HCT116 (cell line): ENCODE measurements at regions not wholly inside any gene's neighbourhood (a gene's known extent, or its start where the extent isn't known, plus 50 kb on each side); places are given as distances from the start of the nearest gene placed in this dataset.

Experiments used
- ATAC-seq: fragments of 200-7000 bp; cut with Tn5 transposase; 2 replicates; pipeline ENCODE4 v1.9.1; 2020; ENCODE audit warnings: mild to moderate bottlenecking, moderate library complexity
- BruUV-seq: library from RNA; stranded (reverse); fragments of 400-500 nt; replicated peaks from 2 replicates; lab custom pipeline; 2021; lab: Mats Ljungman, UMichigan
- CTCF ChIA-PET: fragments of 300-600 bp; sonication (Branson Sonifier 250); formaldehyde crosslinking; loops from one replicate; lab custom pipeline; 2021; ENCODE audit warnings: antibody characterized with exemption; lab: Charles Lee
- POLR2A ChIA-PET: fragments of 300-600, 350-600 bp; sonication (Branson Sonifier 250); formaldehyde crosslinking; loops from one replicate; lab custom pipeline; 2021; ENCODE audit warnings: antibody characterized with exemption; lab: Charles Lee
- RAD21 ChIA-PET, 2 experiments: fragments of 300-600 bp; sonication (Branson Sonifier 250); formaldehyde crosslinking; loops; one replicate each; lab custom pipeline; 2023; ENCODE audit warnings: low total read pairs in 2 of 2; ENCODE audit not compliant: uncharacterized antibody in 2 of 2, unreplicated experiment in 2 of 2, low non-redundant PET in 1 of 2; lab: Charles Lee
- DNase-seq: peaks from one replicate; pipeline ENCODE4 v3.0.0-alpha.2; 2010; ENCODE audit warnings: low read depth, low spot score
- H2AFZ ChIP-seq: fragments of 200-600 bp; shearing (Covaris generic), sonication (generic); 2 replicates; pipeline ENCODE4 v1.6.1; 2017; ENCODE audit warnings: low read depth, mixed run types, mixed read lengths, antibody characterized with exemption, low read length; ENCODE audit not compliant: poor library complexity, severe bottlenecking
- H3K27ac ChIP-seq: 2 replicates; pipeline ENCODE4 v1.5.1; 2012; ENCODE audit warnings: low read depth, low read length
- H3K27me3 ChIP-seq: fragments of 200-600 bp; sonication (generic); 2 replicates; pipeline ENCODE4 v1.6.1; 2016; ENCODE audit warnings: mixed run types, low read length, mixed read lengths; ENCODE audit not compliant: insufficient read depth
- H3K36me3 ChIP-seq, 2 experiments: fragments of 200-500 bp in 1 of 2; fragments of 200-600 bp in 1 of 2; sonication (Bioruptor generic) in 1 of 2; sonication (generic) in 1 of 2; 2 replicates each; pipeline versions ENCODE4 v1.5.1 to v1.6.1; 2014 to 2016; ENCODE audit warnings: low read length in 2 of 2, inconsistent platforms in 1 of 2, mixed read lengths in 1 of 2, mixed run types in 1 of 2; ENCODE audit not compliant: insufficient read depth in 2 of 2, control insufficient read depth in 1 of 2
- H3K4me1 ChIP-seq, 2 experiments: fragments of 200-600 bp in 1 of 2; sonication (generic) in 1 of 2; 2 replicates each; pipeline versions ENCODE4 v1.5.1 to v1.6.1; 2012 to 2017; ENCODE audit warnings: low read length in 2 of 2, inconsistent platforms in 1 of 2, mild to moderate bottlenecking in 1 of 2, mixed read lengths in 1 of 2, mixed run types in 1 of 2, moderate library complexity in 1 of 2; ENCODE audit not compliant: insufficient read depth in 2 of 2, control insufficient read depth in 1 of 2
- H3K4me2 ChIP-seq: fragments of 200-600 bp; sonication (generic); 2 replicates; pipeline ENCODE4 v1.6.1; 2017; ENCODE audit warnings: mixed run types, low read length, mixed read lengths
- H3K4me3 ChIP-seq, 2 experiments: fragments of 200-600 bp in 1 of 2; sonication (generic) in 1 of 2; replicated peaks in 1 of 2; 2 replicates each; pipeline ENCODE4 v1.5.1; 2011 to 2016; ENCODE audit warnings: low read length in 2 of 2, control low read depth in 1 of 2, low read depth in 1 of 2, mild to moderate bottlenecking in 1 of 2, mixed read lengths in 1 of 2, mixed run types in 1 of 2
- H3K79me2 ChIP-seq: fragments of 200-600 bp; sonication (generic); 2 replicates; pipeline ENCODE4 v1.6.1; 2017; ENCODE audit warnings: mild to moderate bottlenecking, mixed run types, low read length, moderate library complexity, mixed read lengths; ENCODE audit not compliant: insufficient read depth
- H3K9ac ChIP-seq: fragments of 200-600 bp; sonication (generic); 2 replicates; pipeline ENCODE4 v1.6.1; 2016; ENCODE audit warnings: low read length, mixed read lengths
- H3K9me2 ChIP-seq: fragments of 200-600 bp; sonication (generic), shearing (Covaris generic); 2 replicates; pipeline ENCODE4 v1.6.1; 2017; ENCODE audit warnings: mixed run types, mild to moderate bottlenecking, moderate library complexity; ENCODE audit not compliant: insufficient read depth
- H3K9me3 ChIP-seq, 2 experiments: fragments of 200-500 bp in 1 of 2; fragments of 200-600 bp in 1 of 2; sonication (Bioruptor generic) in 1 of 2; sonication (generic) in 1 of 2; 2 replicates each; pipeline ENCODE4 v1.6.1; 2014 to 2017; ENCODE audit warnings: low read length in 2 of 2, mixed read lengths in 2 of 2, inconsistent platforms in 1 of 2, low read depth in 1 of 2, mild to moderate bottlenecking in 1 of 2, mixed run types in 1 of 2, moderate library complexity in 1 of 2; ENCODE audit not compliant: control insufficient read depth in 1 of 2, insufficient read depth in 1 of 2
- H4K20me1 ChIP-seq: fragments of 200-600 bp; sonication (generic), shearing (Covaris generic); 2 replicates; pipeline ENCODE4 v1.6.1; 2017; ENCODE audit warnings: mixed run types, mild to moderate bottlenecking, moderate library complexity; ENCODE audit not compliant: insufficient read depth
- EGR1 ChIP-seq: IDR thresholded peaks from 2 replicates; pipeline ENCODE4 v1.6.1; 2012; ENCODE audit warnings: low read depth
- ELF1 ChIP-seq: IDR thresholded peaks from 2 replicates; pipeline ENCODE4 v1.6.1; 2012; ENCODE audit warnings: low read depth, borderline replicate concordance
- EZH2 ChIP-seq: fragments of 200-600 bp; sonication (generic); IDR thresholded peaks from 2 replicates; pipeline ENCODE4 v1.6.1; 2017; ENCODE audit warnings: antibody characterized with exemption, mixed run types
- JUND ChIP-seq: IDR thresholded peaks from 2 replicates; pipeline ENCODE4 v1.6.1; 2012
- POLR2AphosphoS5 ChIP-seq: IDR thresholded peaks from 2 replicates; pipeline ENCODE4 v1.6.1; 2011; ENCODE audit warnings: mild to moderate bottlenecking, low read depth, low read length, moderate library complexity
- RAD21 ChIP-seq: IDR thresholded peaks from 2 replicates; pipeline ENCODE4 v1.6.1; 2012; ENCODE audit warnings: low read depth, mild to moderate bottlenecking
- SIN3A ChIP-seq: IDR thresholded peaks from 2 replicates; pipeline ENCODE4 v1.6.1; 2012; ENCODE audit warnings: low read depth
- SP1 ChIP-seq: IDR thresholded peaks from 2 replicates; pipeline ENCODE4 v1.6.1; 2012; ENCODE audit warnings: low read depth
- TCF7L2 ChIP-seq: IDR thresholded peaks from 2 replicates; pipeline ENCODE4 v1.7.0; 2011; ENCODE audit warnings: borderline replicate concordance, inconsistent platforms; ENCODE audit not compliant: insufficient read depth, insufficient read length; ENCODE audit errors: extremely low read depth
- YY1 ChIP-seq: IDR thresholded peaks from 2 replicates; pipeline ENCODE4 v1.6.1; 2011; ENCODE audit warnings: low read length, low read depth, moderate library complexity, mild to moderate bottlenecking; ENCODE audit not compliant: insufficient replicate concordance; ENCODE audit errors: extremely low read depth
- ZFX ChIP-seq: fragments of 450-650 bp; IDR thresholded peaks from 2 replicates; pipeline ENCODE4 v1.6.1; 2017
- ZNF274 ChIP-seq: fragments of 200-500 bp; sonication (Bioruptor generic); IDR thresholded peaks from 2 replicates; pipeline ENCODE4 v1.6.1; 2014; ENCODE audit warnings: mild to moderate bottlenecking, low read depth, low read length, inconsistent platforms
- intact Hi-C: fragments of 100-400 bp; cut with micrococcal nuclease; formaldehyde crosslinking; loops from 2 replicates; pipeline ENCODE4 v1.10.0; 2022
- TF ChIP-seq, protein P1 (sequence below): IDR thresholded peaks from 2 replicates; pipeline ENCODE4 v1.6.1; 2012; ENCODE audit warnings: low read depth
- TF ChIP-seq, protein P2 (sequence below): IDR thresholded peaks from 2 replicates; pipeline ENCODE4 v1.6.1; 2011; ENCODE audit warnings: mild to moderate bottlenecking, low read length, moderate library complexity; ENCODE audit not compliant: insufficient replicate concordance; ENCODE audit errors: extremely low read depth

DNA sequence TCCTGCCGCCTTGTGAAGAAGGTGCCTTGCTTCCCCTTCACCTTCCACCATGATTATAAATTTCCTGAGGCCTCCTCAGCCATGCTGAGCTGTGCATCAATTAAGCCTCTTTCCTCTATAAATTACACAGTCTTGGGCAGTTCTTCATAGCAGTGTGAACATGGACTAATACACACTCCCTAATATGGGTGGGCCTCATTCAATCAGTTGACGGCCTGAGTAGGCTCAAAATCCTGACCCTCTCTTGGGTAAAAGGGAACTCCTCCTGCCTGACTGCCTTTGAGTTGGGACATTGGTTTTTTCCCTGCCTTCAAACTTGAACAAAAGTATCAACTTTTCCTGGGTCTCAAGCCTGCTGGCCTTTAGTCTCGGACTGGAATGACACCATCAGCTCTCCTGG lies 96.6 kb upstream of the PROKR2 start:
- Histone ChIP-seq H3K36me3 (no peaks in the 10 kb centered on the region), H3K4me1 (no peaks in the 10 kb centered on the region), H3K79me2 (no peaks in the 10 kb centered on the region), H3K4me2 (no peak overlapping the region), H3K4me3 (no peak overlapping the region), H3K9me3 (no peaks in the 10 kb centered on the region), H3K9ac (no peak overlapping the region), H4K20me1 (no peaks in the 10 kb centered on the region), H3K27ac (no peak overlapping the region), H3K27me3 (no peaks in the 10 kb centered on the region), H2AFZ (no peak overlapping the region), H3K9me2 (no peaks in the 10 kb centered on the region)
- ChIA-PET CTCF (no interaction called here), RAD21 (no interaction called here), POLR2A (no interaction called here)
- no peak for DNase-seq
- no TSS peak for BruUV-seq
- no peak for ATAC-seq
- intact Hi-C loops, result no loop called here
- TF ChIP-seq ZNF274 (no peak), RAD21 (no peak), SIN3A (no peak), TCF7L2 (no peak)

GRCh38 chr20:5410470-5410869 lies 93.7 kb upstream of the PROKR2 start:
- H3K4me2 ChIP-seq, result no peak overlapping the region
- H3K27ac ChIP-seq, result no peak overlapping the region
- RAD21 ChIA-PET, result no interaction called here
- no peaks in the 10 kb centered on the region for H3K79me2 ChIP-seq
- no peaks in the 10 kb centered on the region for H3K4me1 ChIP-seq
- no peak for TF ChIP-seq EGR1
- no peak for TF ChIP-seq SIN3A
- no peak for TF ChIP-seq EZH2
- no peak for TF ChIP-seq ZFX
- TF ChIP-seq, protein P1, sequence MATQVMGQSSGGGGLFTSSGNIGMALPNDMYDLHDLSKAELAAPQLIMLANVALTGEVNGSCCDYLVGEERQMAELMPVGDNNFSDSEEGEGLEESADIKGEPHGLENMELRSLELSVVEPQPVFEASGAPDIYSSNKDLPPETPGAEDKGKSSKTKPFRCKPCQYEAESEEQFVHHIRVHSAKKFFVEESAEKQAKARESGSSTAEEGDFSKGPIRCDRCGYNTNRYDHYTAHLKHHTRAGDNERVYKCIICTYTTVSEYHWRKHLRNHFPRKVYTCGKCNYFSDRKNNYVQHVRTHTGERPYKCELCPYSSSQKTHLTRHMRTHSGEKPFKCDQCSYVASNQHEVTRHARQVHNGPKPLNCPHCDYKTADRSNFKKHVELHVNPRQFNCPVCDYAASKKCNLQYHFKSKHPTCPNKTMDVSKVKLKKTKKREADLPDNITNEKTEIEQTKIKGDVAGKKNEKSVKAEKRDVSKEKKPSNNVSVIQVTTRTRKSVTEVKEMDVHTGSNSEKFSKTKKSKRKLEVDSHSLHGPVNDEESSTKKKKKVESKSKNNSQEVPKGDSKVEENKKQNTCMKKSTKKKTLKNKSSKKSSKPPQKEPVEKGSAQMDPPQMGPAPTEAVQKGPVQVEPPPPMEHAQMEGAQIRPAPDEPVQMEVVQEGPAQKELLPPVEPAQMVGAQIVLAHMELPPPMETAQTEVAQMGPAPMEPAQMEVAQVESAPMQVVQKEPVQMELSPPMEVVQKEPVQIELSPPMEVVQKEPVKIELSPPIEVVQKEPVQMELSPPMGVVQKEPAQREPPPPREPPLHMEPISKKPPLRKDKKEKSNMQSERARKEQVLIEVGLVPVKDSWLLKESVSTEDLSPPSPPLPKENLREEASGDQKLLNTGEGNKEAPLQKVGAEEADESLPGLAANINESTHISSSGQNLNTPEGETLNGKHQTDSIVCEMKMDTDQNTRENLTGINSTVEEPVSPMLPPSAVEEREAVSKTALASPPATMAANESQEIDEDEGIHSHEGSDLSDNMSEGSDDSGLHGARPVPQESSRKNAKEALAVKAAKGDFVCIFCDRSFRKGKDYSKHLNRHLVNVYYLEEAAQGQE, result no peak
- no peak for TF ChIP-seq ELF1
- TF ChIP-seq SP1, result no peak
- TF ChIP-seq, protein P2, sequence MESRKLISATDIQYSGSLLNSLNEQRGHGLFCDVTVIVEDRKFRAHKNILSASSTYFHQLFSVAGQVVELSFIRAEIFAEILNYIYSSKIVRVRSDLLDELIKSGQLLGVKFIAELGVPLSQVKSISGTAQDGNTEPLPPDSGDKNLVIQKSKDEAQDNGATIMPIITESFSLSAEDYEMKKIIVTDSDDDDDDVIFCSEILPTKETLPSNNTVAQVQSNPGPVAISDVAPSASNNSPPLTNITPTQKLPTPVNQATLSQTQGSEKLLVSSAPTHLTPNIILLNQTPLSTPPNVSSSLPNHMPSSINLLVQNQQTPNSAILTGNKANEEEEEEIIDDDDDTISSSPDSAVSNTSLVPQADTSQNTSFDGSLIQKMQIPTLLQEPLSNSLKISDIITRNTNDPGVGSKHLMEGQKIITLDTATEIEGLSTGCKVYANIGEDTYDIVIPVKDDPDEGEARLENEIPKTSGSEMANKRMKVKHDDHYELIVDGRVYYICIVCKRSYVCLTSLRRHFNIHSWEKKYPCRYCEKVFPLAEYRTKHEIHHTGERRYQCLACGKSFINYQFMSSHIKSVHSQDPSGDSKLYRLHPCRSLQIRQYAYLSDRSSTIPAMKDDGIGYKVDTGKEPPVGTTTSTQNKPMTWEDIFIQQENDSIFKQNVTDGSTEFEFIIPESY, result no peak
- TF ChIP-seq YY1, result no peak
- TF ChIP-seq ZNF274, result no peak
- no peak for TF ChIP-seq JUND
- TF ChIP-seq POLR2AphosphoS5, result no peak
- TF ChIP-seq, all 23 proteins: peak for 0
- intact Hi-C loops, result no loop called here
- Histone ChIP-seq H3K4me3 (no peak overlapping the region), H2AFZ (no peak overlapping the region), H3K9ac (no peak overlapping the region), H3K9me2 (no peaks in the 10 kb centered on the region), H3K36me3 (no peaks in the 10 kb centered on the region), H3K27me3 (0 out of 2 replicates have a peak, but pooled peaks cover 5% of the 10 kb centered on the region), H4K20me1 (no peaks in the 10 kb centered on the region), H3K9me3 (no peaks in the 10 kb centered on the region)
- ATAC-seq, result no peak
- ChIA-PET CTCF (interaction anchor here (0.7 to 1.2 kb wide), 2 partner anchors 8 to 17 kb away, joined by 3 to 5 read pairs; no protein-coding TSS in a partner anchor), POLR2A (no interaction called here)
- BruUV-seq, result no TSS peak
- DNase-seq, result no peak
